ENCODE measurements at regions not wholly inside any gene's neighbourhood (a gene's known extent, or its start where the extent isn't known, plus 50 kb on each side); places are given as distances from the start of the nearest gene placed in this dataset.

DNA sequence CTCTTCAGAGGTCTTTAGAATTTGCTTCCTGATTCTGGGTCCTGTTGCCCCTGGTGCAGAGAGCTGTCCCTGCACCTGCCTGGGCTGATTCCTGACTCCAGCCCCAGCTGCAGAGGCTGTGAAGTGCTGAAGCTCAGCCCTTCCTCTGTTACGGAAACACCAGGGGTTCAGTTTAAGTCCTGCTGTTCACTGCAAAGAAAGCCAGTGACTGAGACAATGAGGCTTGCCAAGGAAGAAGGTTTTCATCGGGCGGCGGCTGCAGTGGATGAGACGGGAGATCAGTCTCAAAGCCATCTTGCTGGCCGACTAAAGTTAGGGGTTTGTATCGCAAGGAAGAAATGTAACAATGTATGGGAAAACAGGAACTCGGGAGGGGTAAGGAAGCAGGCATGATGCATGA is 142.4 kb upstream of the ZNF236 start:
- H3K36me3 ChIP-seq (ENCODE audit: control insufficient read depth, insufficient read depth, low read length): no peaks in the 10 kb centered on the region
- intact Hi-C loops (cut with micrococcal nuclease): no loop called here
- ATAC-seq (ENCODE audit: low read depth) (no peak), DNase-seq (no peak)
- no peak overlapping the region for H3K9ac ChIP-seq (ENCODE audit: low read depth, low read length)
- TF ChIP-seq USF2 (IDR thresholded peaks at IDR 0.05; ENCODE audit: low read depth, low read length) (no peak), CEBPB (IDR thresholded peaks at IDR 0.05; ENCODE audit: low read depth, low read length) (no peak), BHLHE40 (IDR thresholded peaks at IDR 0.05; ENCODE audit: low read depth, low read length) (no peak)
- no TSS peak for BruUV-seq (replicated peaks)
- ChIA-PET CTCF (no interaction called here), POLR2A (ENCODE audit: unreplicated experiment) (no interaction called here)
- no peak overlapping the region for H3K18ac ChIP-seq (ENCODE audit: low read depth, low read length)
- H2AK5ac ChIP-seq (ENCODE audit: low read depth, low read length): no peak overlapping the region
- H3K27ac ChIP-seq (ENCODE audit: insufficient read depth, low read length): no peak overlapping the region
- H2AFZ ChIP-seq (replicated peaks; ENCODE audit: low read length, poor library complexity): no peak overlapping the region
- no peaks in the 10 kb centered on the region for H3K79me1 ChIP-seq (ENCODE audit: low read depth in 1 of 2, low read length in 2 of 2)
- H2BK5ac ChIP-seq (ENCODE audit: low read depth, low read length, poor library complexity, severe bottlenecking): no peak overlapping the region
- H4K91ac ChIP-seq (ENCODE audit: insufficient read depth, low read depth, low read length): no peak overlapping the region
- H3K4ac ChIP-seq (ENCODE audit: low read depth, low read length): no peak overlapping the region
- no peak overlapping the region for H4K8ac ChIP-seq (ENCODE audit: low read depth in 2 of 2, low read length in 2 of 2)
- H2AK9ac ChIP-seq (replicated peaks; ENCODE audit: low read depth, low read length, poor library complexity): no peak overlapping the region
- no peak overlapping the region for H2BK120ac ChIP-seq (ENCODE audit: low read depth, low read length)
- H3K23ac ChIP-seq (ENCODE audit: low read depth, low read length): no peak overlapping the region
- H3K27me3 ChIP-seq (ENCODE audit: control insufficient read depth, insufficient read depth, low read length): peaks cover 39% of the 10 kb centered on the region
- no peak overlapping the region for H4K5ac ChIP-seq (ENCODE audit: low read depth, low read length)
- no peak overlapping the region for H2BK20ac ChIP-seq (ENCODE audit: low read depth, low read length)
- H3K9me1 ChIP-seq (ENCODE audit: insufficient read depth, low read length): no peaks in the 10 kb centered on the region
- H3K14ac ChIP-seq (replicated peaks; ENCODE audit: low read depth, low read length): no peak overlapping the region
- no peak overlapping the region for H2BK15ac ChIP-seq (ENCODE audit: low read depth, low read length)
- 82% methylated on average over 5 of the region's 8 CpGs; no CpG with 5 or more reads in 1 of the 2 experiments for WGBS, 2 experiments (ENCODE audit: extremely low coverage in 2 of 2, insufficient read length in 1 of 2)
- in situ Hi-C loops (cut with MboI; ENCODE audit: low sequenced_read_pairs): no loop called here
- dilution Hi-C loops (cut with HindIII; ENCODE audit: low sequenced_read_pairs, unreplicated experiment): no loop called here
- no peak overlapping the region for H3K4me3 ChIP-seq (ENCODE audit: insufficient read depth, low read depth, low read length)
- H3K56ac ChIP-seq (ENCODE audit: extremely low read depth, insufficient read depth, low read length): no peak overlapping the region
- no peak overlapping the region for H3K4me2 ChIP-seq (ENCODE audit: low read depth, low read length)
- H3K9me3 ChIP-seq (ENCODE audit: control insufficient read depth, insufficient read depth, low read length): no peaks in the 10 kb centered on the region
- H3K4me1 ChIP-seq (ENCODE audit: control insufficient read depth, insufficient read depth, low read length): no peaks in the 10 kb centered on the region
- H4K20me1 ChIP-seq (ENCODE audit: insufficient read depth, low read length): no peaks in the 10 kb centered on the region

All from IMR-90 (cell line).